ENCODE measurements at regions not wholly inside any gene's neighbourhood (a gene's known extent, or its start where the extent isn't known, plus 50 kb on each side); places are given as distances from the start of the nearest gene placed in this dataset.
"Not testable (repeated sequence)": the region's sequence is repeated elsewhere in the genome, so short reads cannot be mapped to it uniquely, and the experiment has no call there.

GRCh38 chrX:5305452-5305851 lies 923.2 kb downstream of the NLGN4X start:
- H3K79me2 ChIP-seq (ENCODE audit: insufficient read depth, low read length): no peaks in the 10 kb centered on the region
- H3K9me2 ChIP-seq (replicated peaks; ENCODE audit: low read depth, low read length): no peaks in the 10 kb centered on the region
- TF ChIP-seq EZH2phosphoT487 (IDR thresholded peaks at IDR 0.05; ENCODE audit: borderline replicate concordance): no peak
- TF ChIP-seq, protein P1, sequence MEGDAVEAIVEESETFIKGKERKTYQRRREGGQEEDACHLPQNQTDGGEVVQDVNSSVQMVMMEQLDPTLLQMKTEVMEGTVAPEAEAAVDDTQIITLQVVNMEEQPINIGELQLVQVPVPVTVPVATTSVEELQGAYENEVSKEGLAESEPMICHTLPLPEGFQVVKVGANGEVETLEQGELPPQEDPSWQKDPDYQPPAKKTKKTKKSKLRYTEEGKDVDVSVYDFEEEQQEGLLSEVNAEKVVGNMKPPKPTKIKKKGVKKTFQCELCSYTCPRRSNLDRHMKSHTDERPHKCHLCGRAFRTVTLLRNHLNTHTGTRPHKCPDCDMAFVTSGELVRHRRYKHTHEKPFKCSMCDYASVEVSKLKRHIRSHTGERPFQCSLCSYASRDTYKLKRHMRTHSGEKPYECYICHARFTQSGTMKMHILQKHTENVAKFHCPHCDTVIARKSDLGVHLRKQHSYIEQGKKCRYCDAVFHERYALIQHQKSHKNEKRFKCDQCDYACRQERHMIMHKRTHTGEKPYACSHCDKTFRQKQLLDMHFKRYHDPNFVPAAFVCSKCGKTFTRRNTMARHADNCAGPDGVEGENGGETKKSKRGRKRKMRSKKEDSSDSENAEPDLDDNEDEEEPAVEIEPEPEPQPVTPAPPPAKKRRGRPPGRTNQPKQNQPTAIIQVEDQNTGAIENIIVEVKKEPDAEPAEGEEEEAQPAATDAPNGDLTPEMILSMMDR (conservative IDR thresholded peaks at IDR 0.05; ENCODE audit: low read length): no peak
- no peak overlapping the region for H3K4me3 ChIP-seq (ENCODE audit: low read length, poor library complexity, severe bottlenecking)
- H4K20me1 ChIP-seq (ENCODE audit: insufficient read depth, low read length, poor library complexity, severe bottlenecking): no peaks in the 10 kb centered on the region
- no peaks in the 10 kb centered on the region for H3K9me3 ChIP-seq (ENCODE audit: insufficient read depth, low read depth, low read length)
- no peaks in the 10 kb centered on the region for H3K27me3 ChIP-seq (ENCODE audit: insufficient read depth, low read length, poor library complexity, severe bottlenecking)
- no peaks in the 10 kb centered on the region for H3K36me3 ChIP-seq (ENCODE audit: insufficient read depth, low read length)
- no peak overlapping the region for H3K4me2 ChIP-seq (ENCODE audit: low read depth, low read length, poor library complexity, severe bottlenecking)
- no peak overlapping the region for H2AFZ ChIP-seq (ENCODE audit: low read length)
- H3F3A ChIP-seq (ENCODE audit: low read depth): no peaks in the 10 kb centered on the region
- H3K9ac ChIP-seq (ENCODE audit: low read depth, low read length, poor library complexity, severe bottlenecking): no peak overlapping the region
- H3K4me1 ChIP-seq (ENCODE audit: insufficient read depth, low read length, poor library complexity, severe bottlenecking): no peaks in the 10 kb centered on the region

- Histone ChIP-seq H3K36me3 (ENCODE audit: insufficient read depth, low read length) (no peaks in the 10 kb centered on the region), H3K79me2 (ENCODE audit: insufficient read depth, low read length) (no peaks in the 10 kb centered on the region), H3K9me3 (ENCODE audit: insufficient read depth, low read depth, low read length) (no peaks in the 10 kb centered on the region), H3F3A (ENCODE audit: low read depth) (no peaks in the 10 kb centered on the region), H4K20me1 (ENCODE audit: insufficient read depth, low read length, poor library complexity, severe bottlenecking) (no peaks in the 10 kb centered on the region), H3K27me3 (ENCODE audit: insufficient read depth, low read length, poor library complexity, severe bottlenecking) (no peaks in the 10 kb centered on the region), H3K4me3 (ENCODE audit: low read length, poor library complexity, severe bottlenecking) (no peak overlapping the region), H3K4me1 (ENCODE audit: insufficient read depth, low read length, poor library complexity, severe bottlenecking) (no peaks in the 10 kb centered on the region), H3K9ac (ENCODE audit: low read depth, low read length, poor library complexity, severe bottlenecking) (no peak overlapping the region), H2AFZ (ENCODE audit: low read length) (no peak overlapping the region), H3K4me2 (ENCODE audit: low read depth, low read length, poor library complexity, severe bottlenecking) (no peak overlapping the region), H3K9me2 (replicated peaks; ENCODE audit: low read depth, low read length) (no peaks in the 10 kb centered on the region)
- TF ChIP-seq, protein P1 (conservative IDR thresholded peaks at IDR 0.05; ENCODE audit: low read length): no peak
- no peak for TF ChIP-seq EZH2phosphoT487 (IDR thresholded peaks at IDR 0.05; ENCODE audit: borderline replicate concordance)
Observed at GRCh38 chrX:5295004-5295403, 933.7 kb downstream of the NLGN4X start.

- Histone ChIP-seq H4K20me1 (ENCODE audit: insufficient read depth, low read length, poor library complexity, severe bottlenecking) (no peaks in the 10 kb centered on the region), H3K9ac (ENCODE audit: low read depth, low read length, poor library complexity, severe bottlenecking) (no peak overlapping the region), H3K36me3 (ENCODE audit: insufficient read depth, low read length) (no peaks in the 10 kb centered on the region), H3K27me3 (ENCODE audit: insufficient read depth, low read length, poor library complexity, severe bottlenecking) (no peaks in the 10 kb centered on the region), H3K4me1 (ENCODE audit: insufficient read depth, low read length, poor library complexity, severe bottlenecking) (no peaks in the 10 kb centered on the region), H3F3A (ENCODE audit: low read depth) (no peaks in the 10 kb centered on the region), H3K9me3 (ENCODE audit: insufficient read depth, low read depth, low read length) (no peaks in the 10 kb centered on the region), H2AFZ (ENCODE audit: low read length) (no peak overlapping the region), H3K79me2 (ENCODE audit: insufficient read depth, low read length) (no peaks in the 10 kb centered on the region), H3K4me3 (ENCODE audit: low read length, poor library complexity, severe bottlenecking) (no peak overlapping the region), H3K9me2 (replicated peaks; ENCODE audit: low read depth, low read length) (no peaks in the 10 kb centered on the region), H3K4me2 (ENCODE audit: low read depth, low read length, poor library complexity, severe bottlenecking) (no peak overlapping the region)
- no peak for TF ChIP-seq EZH2phosphoT487 (IDR thresholded peaks at IDR 0.05; ENCODE audit: borderline replicate concordance)
- TF ChIP-seq, protein P1 (conservative IDR thresholded peaks at IDR 0.05; ENCODE audit: low read length): no peak
Observed at GRCh38 chrX:5290635-5291034, 938.0 kb downstream of the NLGN4X start.

GRCh38 chrX:5289949-5290348 lies 938.7 kb downstream of the NLGN4X start:
- H3K9ac ChIP-seq (ENCODE audit: low read depth, low read length, poor library complexity, severe bottlenecking); H2AFZ ChIP-seq (ENCODE audit: low read length); H3K4me3 ChIP-seq (ENCODE audit: low read length, poor library complexity, severe bottlenecking); H3K27me3 ChIP-seq (ENCODE audit: insufficient read depth, low read length, poor library complexity, severe bottlenecking); H3K4me2 ChIP-seq (ENCODE audit: low read depth, low read length, poor library complexity, severe bottlenecking); H3K4me1 ChIP-seq (ENCODE audit: insufficient read depth, low read length, poor library complexity, severe bottlenecking); H3K9me3 ChIP-seq (ENCODE audit: insufficient read depth, low read depth, low read length); H3F3A ChIP-seq (ENCODE audit: low read depth); H3K79me2 ChIP-seq (ENCODE audit: insufficient read depth, low read length); H3K36me3 ChIP-seq (ENCODE audit: insufficient read depth, low read length); H3K9me2 ChIP-seq (replicated peaks; ENCODE audit: low read depth, low read length); H4K20me1 ChIP-seq (ENCODE audit: insufficient read depth, low read length, poor library complexity, severe bottlenecking): not testable (repeated sequence)

Measured in Loucy (cell line).